Mammary epithelial cell (primary cell): ENCODE measurements at regions not wholly inside any gene's neighbourhood (a gene's known extent, or its start where the extent isn't known, plus 50 kb on each side); places are given as distances from the start of the nearest gene placed in this dataset.

Experiments used
- CTCF ChIP-seq, 2 donors: IDR thresholded peaks in 1 of 2; conservative IDR thresholded peaks in 1 of 2; 2 replicates each; pipeline ENCODE4 v1.5.1; 2011 to 2012; ENCODE audit warnings: inconsistent platforms in 2 of 2, low read length in 2 of 2, mild to moderate bottlenecking in 2 of 2, control low read depth in 1 of 2, low read depth in 1 of 2; ENCODE audit not compliant: insufficient read depth in 1 of 2; ENCODE audit errors: extremely low read depth in 1 of 2
- EZH2 ChIP-seq: IDR thresholded peaks from 2 replicates; pipeline ENCODE4 v1.6.1; 2012; ENCODE audit warnings: low read length, inconsistent platforms, borderline replicate concordance

DNA sequence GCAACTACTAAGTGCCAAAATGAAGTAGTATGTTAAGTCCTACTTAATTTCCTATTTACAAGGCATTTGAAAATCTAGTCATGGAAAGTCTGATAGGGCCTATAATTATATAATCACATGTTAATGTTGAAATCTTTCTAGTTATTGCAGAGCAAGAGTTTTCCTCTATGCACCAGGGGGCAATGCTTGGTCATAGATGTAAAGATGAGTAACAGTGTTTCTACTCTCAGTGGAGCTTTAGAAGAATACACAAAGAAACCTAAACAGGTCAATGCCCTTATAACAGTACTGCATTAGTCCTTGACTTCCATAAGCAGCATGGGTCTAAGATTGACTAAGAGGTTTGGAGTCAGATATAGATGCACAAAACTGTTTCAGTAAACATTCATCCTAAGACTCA is 218.7 kb downstream of the KCTD12 start:
- TF ChIP-seq CTCF (conservative IDR thresholded peaks at IDR 0.05 in 1 of 2, IDR thresholded peaks at IDR 0.05 in 1 of 2; ENCODE audit: extremely low read depth in 1 of 2, insufficient read depth in 1 of 2, low read depth in 1 of 2, low read length in 2 of 2), result peak; percentile 18 to 37
- TF ChIP-seq EZH2, result no peak
